T-cell (primary cell): ENCODE measurements at regions not wholly inside any gene's neighbourhood (a gene's known extent, or its start where the extent isn't known, plus 50 kb on each side); places are given as distances from the start of the nearest gene placed in this dataset.

Experiments used
- ATAC-seq, 4 experiments: fragments of 200-7000 bp in 3 of 4; fragments of 150-1000 bp in 1 of 4; cut with Tn5 transposase; replicated peaks in 1 of 4; 1 replicate in 3 of 4; 2 replicates in 1 of 4; pipeline ENCODE4 v1.10.0; 2021; ENCODE audit warnings: moderate library complexity in 3 of 4, mild to moderate bottlenecking in 2 of 4, moderate number of reproducible peaks in 1 of 4
- CTCF ChIA-PET, 2 donors: fragments of 300-600 bp; sonication (Branson Sonifier 250); formaldehyde crosslinking; loops; one replicate each; lab custom pipeline; 2022; ENCODE audit warnings: antibody characterized with exemption in 2 of 2; lab: Charles Lee
- POLR2A ChIA-PET, 2 donors: fragments of 300-600 bp; sonication (Branson Sonifier 250); formaldehyde crosslinking; loops; one replicate each; lab custom pipeline; 2022; ENCODE audit warnings: antibody characterized with exemption in 2 of 2; lab: Charles Lee
- DNase-seq, 35 experiments: peaks; one replicate each; pipeline versions ENCODE4 v3.0.0 to v3.0.0-alpha.2; 2013 to 2023
- H3K27ac ChIP-seq: one replicate; pipeline ENCODE4 v1.5.1; 2013; ENCODE audit warnings: low read length
- H3K27me3 ChIP-seq, 2 experiments: replicated peaks in 1 of 2; 1 replicate in 1 of 2; 2 replicates in 1 of 2; pipeline versions ENCODE4 v1.6.1 to v1.7.0; 2013; ENCODE audit warnings: low read length in 1 of 2, mixed read lengths in 1 of 2; ENCODE audit not compliant: control insufficient read depth in 2 of 2, insufficient read depth in 2 of 2; ENCODE audit errors: extremely low read depth in 1 of 2
- H3K36me3 ChIP-seq, 2 donors: 1 replicate in 1 of 2; 2 replicates in 1 of 2; pipeline versions ENCODE4 v1.6.1 to v1.7.0; 2013; ENCODE audit warnings: low read length in 1 of 2; ENCODE audit not compliant: control insufficient read depth in 2 of 2, insufficient read depth in 1 of 2; ENCODE audit errors: extremely low read depth in 1 of 2
- H3K4me1 ChIP-seq, 2 experiments: 1 replicate in 1 of 2; 2 replicates in 1 of 2; pipeline versions ENCODE4 v1.6.1 to v1.7.0; 2013; ENCODE audit warnings: low read length in 2 of 2, mixed read lengths in 1 of 2; ENCODE audit not compliant: insufficient read depth in 2 of 2, control insufficient read depth in 1 of 2; ENCODE audit errors: extremely low read depth in 1 of 2
- H3K4me3 ChIP-seq, 2 donors: 1 replicate in 1 of 2; 2 replicates in 1 of 2; pipeline versions ENCODE4 v1.5.1 to v1.7.0; 2013; ENCODE audit warnings: mild to moderate bottlenecking in 2 of 2, low read length in 1 of 2, moderate library complexity in 1 of 2; ENCODE audit not compliant: control insufficient read depth in 1 of 2; ENCODE audit errors: extremely low read depth in 1 of 2
- H3K9me3 ChIP-seq: 2 replicates; pipeline ENCODE4 v1.7.0; 2013
- H3K27ac Mint-ChIP-seq, 2 donors: one replicate each; pipeline ENCODE4 v1.8.0; 2020 to 2021; ENCODE audit warnings: mild to moderate bottlenecking in 2 of 2, mixed read lengths in 2 of 2
- H3K27me3 Mint-ChIP-seq, 2 donors: one replicate each; pipeline ENCODE4 v1.8.0; 2021 to 2022; ENCODE audit warnings: mixed read lengths in 2 of 2
- H3K36me3 Mint-ChIP-seq: one replicate; pipeline ENCODE4 v1.8.0; 2021; ENCODE audit warnings: mixed read lengths
- H3K4me1 Mint-ChIP-seq, 3 donors: one replicate each; pipeline ENCODE4 v1.8.0; 2020 to 2022; ENCODE audit warnings: mixed read lengths in 3 of 3, mild to moderate bottlenecking in 1 of 3
- H3K4me3 Mint-ChIP-seq, 3 donors: one replicate each; pipeline ENCODE4 v1.8.0; 2020 to 2022; ENCODE audit warnings: mild to moderate bottlenecking in 3 of 3, mixed read lengths in 3 of 3, moderate library complexity in 3 of 3
- H3K9me3 Mint-ChIP-seq, 3 donors: one replicate each; pipeline ENCODE4 v1.8.0; 2020 to 2022; ENCODE audit warnings: mixed read lengths in 3 of 3
- WGBS: methylation state at CpG from one replicate; pipeline ENCODE4 v1.1.5; 2013; ENCODE audit warnings: missing lambda C conversion rate; ENCODE audit not compliant: insufficient coverage; 5-methylcytosine and 5-hydroxymethylcytosine counted together

GRCh38 chr16:9557713-9558112 is 466.3 kb downstream of the HAPSTR1 start:
- no peak overlapping the region for H3K4me3 Mint-ChIP-seq
- H3K9me3 Mint-ChIP-seq, result peaks cover 7 to 29% (median 12%) of the 10 kb centered on the region in 3 donors
- H3K27ac Mint-ChIP-seq, result no peak overlapping the region
- no CpG with 5 or more reads among the region's 3 CpGs for WGBS
- H3K27ac ChIP-seq, result no peak overlapping the region
- no peaks in the 10 kb centered on the region for H3K36me3 Mint-ChIP-seq
- no peaks in the 10 kb centered on the region for H3K9me3 ChIP-seq
- CTCF ChIA-PET, result interaction anchor here in 1 of 2 donors (0.6 kb wide), 1 partner anchor 456 kb away, joined by 5 read pairs; no protein-coding TSS in a partner anchor
- no peaks in the 10 kb centered on the region for H3K27me3 Mint-ChIP-seq
- H3K27me3 ChIP-seq, result peaks cover 0 to 2% of the 10 kb centered on the region in 2 experiments
- H3K4me1 ChIP-seq, result no peaks in the 10 kb centered on the region
- DNase-seq (no peak), ATAC-seq (no peak)
- no peaks in the 10 kb centered on the region for H3K36me3 ChIP-seq
- no peak overlapping the region for H3K4me3 ChIP-seq
- H3K4me1 Mint-ChIP-seq, result no peaks in the 10 kb centered on the region
- POLR2A ChIA-PET, result no interaction called here

GRCh38 chr16:9566099-9566498 is 474.7 kb downstream of the HAPSTR1 start:
- DNase-seq, result no peak
- Mint-ChIP-seq H3K36me3 (no peaks in the 10 kb centered on the region), H3K27ac (no peak overlapping the region), H3K9me3 (peaks cover 0 to 19% (median 11%) of the 10 kb centered on the region in 3 donors), H3K4me3 (no peak overlapping the region), H3K27me3 (no peaks in the 10 kb centered on the region), H3K4me1 (no peaks in the 10 kb centered on the region)
- ChIA-PET POLR2A (no interaction called here), CTCF (no interaction called here)
- Histone ChIP-seq H3K27ac (no peak overlapping the region), H3K36me3 (no peaks in the 10 kb centered on the region), H3K9me3 (no peaks in the 10 kb centered on the region), H3K4me3 (no peak overlapping the region), H3K27me3 (no peaks in the 10 kb centered on the region), H3K4me1 (no peaks in the 10 kb centered on the region)
- no peak for ATAC-seq
- WGBS, result no CpG with 5 or more reads among the region's 6 CpGs

GRCh38 chr16:9567666-9568065 is 476.2 kb downstream of the HAPSTR1 start:
- Mint-ChIP-seq H3K27ac (no peak overlapping the region), H3K9me3 (peaks cover 0 to 18% (median 11%) of the 10 kb centered on the region in 3 donors), H3K36me3 (no peaks in the 10 kb centered on the region), H3K4me3 (no peak overlapping the region), H3K27me3 (no peaks in the 10 kb centered on the region), H3K4me1 (no peaks in the 10 kb centered on the region)
- H3K4me3 ChIP-seq, result no peak overlapping the region
- no peaks in the 10 kb centered on the region for H3K4me1 ChIP-seq
- no peaks in the 10 kb centered on the region for H3K36me3 ChIP-seq
- no peaks in the 10 kb centered on the region for H3K9me3 ChIP-seq
- H3K27me3 ChIP-seq, result no peaks in the 10 kb centered on the region
- POLR2A ChIA-PET, result no interaction called here
- WGBS, result 61% methylated on average over 5 of the region's 7 CpGs
- H3K27ac ChIP-seq, result no peak overlapping the region
- DNase-seq (no peak), ATAC-seq (no peak)
- CTCF ChIA-PET, result no interaction called here

- Histone ChIP-seq H3K9me3 (no peaks in the 10 kb centered on the region), H3K27me3 (no peaks in the 10 kb centered on the region), H3K4me3 (no peak overlapping the region), H3K36me3 (no peaks in the 10 kb centered on the region), H3K27ac (no peak overlapping the region), H3K4me1 (no peaks in the 10 kb centered on the region)
- POLR2A ChIA-PET, result no interaction called here
- Mint-ChIP-seq H3K36me3 (no peaks in the 10 kb centered on the region), H3K27me3 (no peaks in the 10 kb centered on the region), H3K4me3 (no peak overlapping the region), H3K27ac (no peak overlapping the region), H3K9me3 (peaks cover 0 to 18% (median 8%) of the 10 kb centered on the region in 3 donors), H3K4me1 (no peaks in the 10 kb centered on the region)
- ATAC-seq, result no peak
- no CpG with 5 or more reads among the region's 2 CpGs for WGBS
- DNase-seq, result no peak
- CTCF ChIA-PET, result no interaction called here
Observed at GRCh38 chr16:9568261-9568660, 476.8 kb downstream of the HAPSTR1 start.

GRCh38 chr16:9570521-9570920 is 479.1 kb downstream of the HAPSTR1 start:
- Mint-ChIP-seq H3K36me3 (no peaks in the 10 kb centered on the region), H3K27me3 (no peaks in the 10 kb centered on the region), H3K4me1 (no peaks in the 10 kb centered on the region), H3K27ac (no peak overlapping the region), H3K4me3 (no peak overlapping the region), H3K9me3 (peaks cover 2 to 17% (median 6%) of the 10 kb centered on the region in 3 donors)
- WGBS, result no CpG with 5 or more reads among the region's 3 CpGs
- Histone ChIP-seq H3K9me3 (no peaks in the 10 kb centered on the region), H3K4me3 (no peak overlapping the region), H3K27ac (no peak overlapping the region), H3K36me3 (no peaks in the 10 kb centered on the region), H3K4me1 (no peaks in the 10 kb centered on the region), H3K27me3 (no peaks in the 10 kb centered on the region)
- ATAC-seq, result no peak
- ChIA-PET POLR2A (no interaction called here), CTCF (no interaction called here)
- DNase-seq, result no peak

- H3K27ac Mint-ChIP-seq, result no peak overlapping the region
- WGBS, result 73% methylated on average over 6 of the region's 7 CpGs
Observed at GRCh38 chr16:9578459-9578858, 487.0 kb downstream of the HAPSTR1 start.

GRCh38 chr16:9580025-9580424 is 488.6 kb downstream of the HAPSTR1 start:
- CTCF ChIA-PET, result no interaction called here

More at GRCh38 chr16:9578459-9578858, 487.0 kb downstream of the HAPSTR1 start:
- Mint-ChIP-seq H3K36me3 (no peaks in the 10 kb centered on the region), H3K4me3 (no peak overlapping the region), H3K27me3 (no peaks in the 10 kb centered on the region), H3K4me1 (no peaks in the 10 kb centered on the region), H3K9me3 (peaks cover under 1 to 12% (median 9%) of the 10 kb centered on the region in 3 donors)
- H3K4me1 ChIP-seq, result no peaks in the 10 kb centered on the region
- no peaks in the 10 kb centered on the region for H3K36me3 ChIP-seq
- DNase-seq (no peak), ATAC-seq (no peak)
- CTCF ChIA-PET, result no interaction called here
- no peaks in the 10 kb centered on the region for H3K27me3 ChIP-seq
- no peak overlapping the region for H3K27ac ChIP-seq
- H3K4me3 ChIP-seq, result no peak overlapping the region
- POLR2A ChIA-PET, result interaction anchor here in 1 of 2 donors (0.6 kb wide), 1 partner anchor 1588 kb away, joined by 3 read pairs; no protein-coding TSS in a partner anchor
- H3K9me3 ChIP-seq, result no peaks in the 10 kb centered on the region

More at GRCh38 chr16:9580025-9580424, 488.6 kb downstream of the HAPSTR1 start:
- no peaks in the 10 kb centered on the region for H3K36me3 Mint-ChIP-seq
- H3K9me3 Mint-ChIP-seq, result peaks cover 3 to 16% (median 10%) of the 10 kb centered on the region in 3 donors
- Histone ChIP-seq H3K27me3 (no peaks in the 10 kb centered on the region), H3K4me1 (no peaks in the 10 kb centered on the region), H3K27ac (no peak overlapping the region), H3K4me3 (no peak overlapping the region), H3K9me3 (no peaks in the 10 kb centered on the region), H3K36me3 (no peaks in the 10 kb centered on the region)
- ATAC-seq, result no peak
- H3K4me1 Mint-ChIP-seq, result no peaks in the 10 kb centered on the region
- H3K27ac Mint-ChIP-seq, result no peak overlapping the region
- no peak overlapping the region for H3K4me3 Mint-ChIP-seq
- WGBS, result 91% methylated on average over 2 of the region's 2 CpGs
- no peaks in the 10 kb centered on the region for H3K27me3 Mint-ChIP-seq
- no peak for DNase-seq
- POLR2A ChIA-PET, result no interaction called here
